H1 (cell line): ENCODE measurements at regions not wholly inside any gene's neighbourhood (a gene's known extent, or its start where the extent isn't known, plus 50 kb on each side); places are given as distances from the start of the nearest gene placed in this dataset.

Experiments
- CTCF ChIA-PET: fragments of 300-600 bp; sonication (Branson Sonifier 250); formaldehyde crosslinking; loops from one replicate; lab custom pipeline; 2021; ENCODE audit not compliant: partially characterized antibody; lab: Charles Lee
- POLR2A ChIA-PET: fragments of 300-600 bp; sonication (Branson Sonifier 250); formaldehyde crosslinking; loops from one replicate; lab custom pipeline; 2021; ENCODE audit warnings: inconsistent platforms; ENCODE audit not compliant: partially characterized antibody; lab: Charles Lee
- DNase-seq, 2 experiments: peaks; one replicate each; pipeline versions ENCODE4 v3.0.0 to v3.0.0-alpha.2; 2010 to 2022; ENCODE audit warnings: low spot score in 2 of 2, low read depth in 1 of 2, mixed read lengths in 1 of 2
- FAIRE-seq: peaks from 2 replicates; lab custom pipeline; 2011; peaks lifted over from hg19 to GRCh38; lab: Jason Lieb, UNC
- H2AFZ ChIP-seq: 2 replicates; pipeline ENCODE4 v1.8.1; 2012; ENCODE audit warnings: low read length, inconsistent platforms
- H2AK5ac ChIP-seq: 2 replicates; pipeline ENCODE4 v1.6.1; 2013; ENCODE audit warnings: low read depth, low read length
- H2BK120ac ChIP-seq: replicated peaks from 2 replicates; pipeline ENCODE3; 2013; ENCODE audit warnings: low read depth, low read length, inconsistent platforms
- H2BK12ac ChIP-seq: 2 replicates; pipeline ENCODE4 v1.6.1; 2013; ENCODE audit warnings: low read depth, low read length
- H2BK15ac ChIP-seq: 2 replicates; pipeline ENCODE4 v1.6.1; 2013; ENCODE audit warnings: low read length
- H2BK20ac ChIP-seq: 2 replicates; pipeline ENCODE4 v1.6.1; 2013; ENCODE audit warnings: low read length
- H2BK5ac ChIP-seq: 2 replicates; pipeline ENCODE4 v1.6.1; 2013; ENCODE audit warnings: low read depth, low read length
- H3K14ac ChIP-seq: 2 replicates; pipeline ENCODE4 v1.6.1; 2013; ENCODE audit warnings: inconsistent platforms; ENCODE audit not compliant: insufficient read length
- H3K18ac ChIP-seq: 2 replicates; pipeline ENCODE4 v1.6.1; 2013; ENCODE audit warnings: low read length; ENCODE audit errors: extremely low read depth
- H3K23ac ChIP-seq: 2 replicates; pipeline ENCODE4 v1.6.1; 2013; ENCODE audit warnings: inconsistent platforms; ENCODE audit not compliant: insufficient read length
- H3K23me2 ChIP-seq: 2 replicates; pipeline ENCODE4 v1.6.1; 2013; ENCODE audit warnings: low read depth, low read length
- H3K27ac ChIP-seq: 2 replicates; pipeline ENCODE4 v1.6.1; 2011; ENCODE audit warnings: low read depth, low read length, inconsistent platforms
- H3K27me3 ChIP-seq, 4 experiments: replicated peaks in 1 of 4; 1 replicate in 1 of 4; 2 replicates in 3 of 4; pipeline versions ENCODE4 v1.6.1 to v1.8.1; 2011 to 2013; ENCODE audit warnings: low read length in 3 of 4, mild to moderate bottlenecking in 3 of 4, inconsistent platforms in 2 of 4, mixed read lengths in 2 of 4, moderate library complexity in 1 of 4; ENCODE audit not compliant: control insufficient read depth in 3 of 4, insufficient read depth in 3 of 4; ENCODE audit errors: extremely low read depth in 1 of 4
- H3K36me3 ChIP-seq, 4 experiments: 2 replicates each; pipeline versions ENCODE4 v1.6.1 to v1.8.1; 2011 to 2013; ENCODE audit warnings: mild to moderate bottlenecking in 4 of 4, low read length in 3 of 4, moderate library complexity in 2 of 4, control low read depth in 1 of 4, inconsistent platforms in 1 of 4; ENCODE audit not compliant: insufficient read depth in 4 of 4, control insufficient read depth in 2 of 4
- H3K4ac ChIP-seq: replicated peaks from 2 replicates; pipeline ENCODE3; 2013; ENCODE audit warnings: low read length, low read depth, mixed read lengths, inconsistent platforms; ENCODE audit not compliant: insufficient read length
- H3K4me1 ChIP-seq, 4 experiments: replicated peaks in 1 of 4; 1 replicate in 1 of 4; 2 replicates in 3 of 4; pipeline versions ENCODE4 v1.6.1 to v1.8.1; 2011 to 2013; ENCODE audit warnings: low read length in 3 of 4, inconsistent platforms in 2 of 4, mixed read lengths in 1 of 4; ENCODE audit not compliant: insufficient read depth in 4 of 4, control insufficient read depth in 3 of 4
- H3K4me2 ChIP-seq, 2 experiments: 2 replicates each; pipeline versions ENCODE4 v1.6.1 to v1.8.1; 2011 to 2013; ENCODE audit warnings: low read depth in 2 of 2, low read length in 2 of 2, control low read depth in 1 of 2, inconsistent platforms in 1 of 2, mild to moderate bottlenecking in 1 of 2; ENCODE audit not compliant: insufficient read depth in 1 of 2
- H3K4me3 ChIP-seq, 4 experiments: fragments of 200-600, 300-600 bp in 1 of 4; sonication (generic), shearing (Covaris generic), sonication (Bioruptor Twin) in 1 of 4; 2 replicates each; pipeline versions ENCODE4 v1.5.1 to v1.8.1; 2011 to 2016; ENCODE audit warnings: low read length in 4 of 4, low read depth in 3 of 4, control low read depth in 2 of 4, inconsistent platforms in 2 of 4, mild to moderate bottlenecking in 2 of 4, mixed read lengths in 1 of 4, moderate library complexity in 1 of 4; ENCODE audit not compliant: insufficient read depth in 2 of 4; ENCODE audit errors: extremely low read depth in 1 of 4
- H3K56ac ChIP-seq: replicated peaks from 2 replicates; pipeline ENCODE3; 2013; ENCODE audit warnings: low read depth, mild to moderate bottlenecking, mixed read lengths, low read length, inconsistent platforms; ENCODE audit not compliant: insufficient read length
- H3K79me1 ChIP-seq: 2 replicates; pipeline ENCODE4 v1.6.1; 2013; ENCODE audit warnings: low read depth, low read length, control low read depth
- H3K79me2 ChIP-seq, 2 experiments: 2 replicates each; pipeline versions ENCODE4 v1.6.1 to v1.8.1; 2012 to 2013; ENCODE audit warnings: low read length in 2 of 2, mild to moderate bottlenecking in 2 of 2, inconsistent platforms in 1 of 2; ENCODE audit not compliant: insufficient read depth in 2 of 2, control insufficient read depth in 1 of 2
- H3K9ac ChIP-seq, 4 experiments: replicated peaks in 1 of 4; 1 replicate in 1 of 4; 2 replicates in 3 of 4; pipeline versions ENCODE4 v1.6.1 to v1.8.1; 2011 to 2013; ENCODE audit warnings: low read depth in 3 of 4, low read length in 3 of 4, control low read depth in 2 of 4, mild to moderate bottlenecking in 2 of 4, moderate library complexity in 2 of 4, inconsistent platforms in 1 of 4; ENCODE audit errors: extremely low read depth in 1 of 4
- H3K9me3 ChIP-seq, 2 experiments: 2 replicates each; pipeline versions ENCODE4 v1.6.1 to v1.8.1; 2012 to 2013; ENCODE audit warnings: mild to moderate bottlenecking in 2 of 2, moderate library complexity in 2 of 2, control low read depth in 1 of 2, inconsistent platforms in 1 of 2, low read depth in 1 of 2, low read length in 1 of 2, mixed read lengths in 1 of 2; ENCODE audit not compliant: insufficient read depth in 2 of 2
- H4K20me1 ChIP-seq, 2 experiments: replicated peaks in 1 of 2; 2 replicates each; pipeline versions ENCODE3 to v1.8.1; 2011 to 2013; ENCODE audit warnings: inconsistent platforms in 2 of 2, low read length in 2 of 2, mild to moderate bottlenecking in 1 of 2; ENCODE audit not compliant: insufficient read depth in 2 of 2, control insufficient read depth in 1 of 2
- H4K5ac ChIP-seq: 2 replicates; pipeline ENCODE4 v1.6.1; 2013; ENCODE audit warnings: low read length, low read depth, mixed read lengths, inconsistent platforms; ENCODE audit not compliant: insufficient read length
- H4K8ac ChIP-seq: 2 replicates; pipeline ENCODE4 v1.8.0; 2013; ENCODE audit warnings: mild to moderate bottlenecking, moderate library complexity, low read length, inconsistent platforms; ENCODE audit not compliant: insufficient read depth; ENCODE audit errors: extremely low read depth
- H4K91ac ChIP-seq: replicated peaks from 2 replicates; pipeline ENCODE3; 2013; ENCODE audit warnings: low read length, mixed read lengths, inconsistent platforms; ENCODE audit not compliant: insufficient read length
- CBX8 ChIP-seq: fragments of 300-800, 300-1000 bp; sonication (generic); IDR thresholded peaks from 2 replicates; pipeline ENCODE4 v1.7.1; 2016; ENCODE audit warnings: low read depth, low read length, borderline replicate concordance
- CTCF ChIP-seq, 3 experiments: IDR thresholded peaks; 1 replicate in 2 of 3; 2 replicates in 1 of 3; pipeline versions ENCODE4 v1.5.1 to v1.6.1; 2011; ENCODE audit warnings: low read length in 3 of 3, mild to moderate bottlenecking in 3 of 3, inconsistent platforms in 2 of 3, low read depth in 1 of 3, moderate library complexity in 1 of 3; ENCODE audit not compliant: insufficient read depth in 1 of 3; ENCODE audit errors: control extremely low read depth in 1 of 3
- EP300 ChIP-seq, 2 experiments: IDR thresholded peaks; 1 replicate in 1 of 2; 2 replicates in 1 of 2; pipeline ENCODE4 v1.6.1; 2011 to 2012; ENCODE audit warnings: low read depth in 2 of 2, low read length in 2 of 2, mild to moderate bottlenecking in 2 of 2, borderline replicate concordance in 1 of 2, inconsistent platforms in 1 of 2, moderate library complexity in 1 of 2
- EZH2 ChIP-seq: fragments of 200-600 bp; sonication (generic); IDR thresholded peaks from 2 replicates; pipeline ENCODE4 v1.7.1; 2012; ENCODE audit warnings: low read depth, mild to moderate bottlenecking, moderate library complexity, low read length, inconsistent platforms; ENCODE audit not compliant: severe bottlenecking
- FOSL1 ChIP-seq: IDR thresholded peaks from 2 replicates; pipeline ENCODE4 v1.6.1; 2011; ENCODE audit warnings: mild to moderate bottlenecking, low read depth, low read length, moderate library complexity; ENCODE audit not compliant: insufficient read depth
- HDAC6 ChIP-seq: IDR thresholded peaks from one replicate; pipeline ENCODE4 v1.7.1; 2012; ENCODE audit warnings: low read depth, mild to moderate bottlenecking, inconsistent platforms, low read length, moderate library complexity
- MAFK ChIP-seq: IDR thresholded peaks from 2 replicates; pipeline ENCODE4 v1.6.1; 2012; ENCODE audit warnings: low read depth, mild to moderate bottlenecking, improper control_type of control experiment, low read length
- POLR2AphosphoS5 ChIP-seq: IDR thresholded peaks from 2 replicates; pipeline ENCODE4 v1.6.1; 2011; ENCODE audit warnings: low read depth, low read length
- SIN3A ChIP-seq, 2 experiments: IDR thresholded peaks in 1 of 2; conservative IDR thresholded peaks in 1 of 2; 2 replicates each; pipeline ENCODE4 v1.6.1; 2011 to 2012; ENCODE audit warnings: low read length in 2 of 2, improper control_type of control experiment in 1 of 2, low read depth in 1 of 2, mild to moderate bottlenecking in 1 of 2
- SRF ChIP-seq: IDR thresholded peaks from 2 replicates; pipeline ENCODE4 v1.6.1; 2011; ENCODE audit warnings: mild to moderate bottlenecking, low read depth, low read length, moderate library complexity
- TAF1 ChIP-seq: IDR thresholded peaks from 2 replicates; pipeline ENCODE4 v1.6.1; 2011; ENCODE audit warnings: mild to moderate bottlenecking, low read depth, low read length
- TCF12 ChIP-seq: IDR thresholded peaks from 2 replicates; pipeline ENCODE4 v1.6.1; 2011; ENCODE audit warnings: low read depth, mild to moderate bottlenecking, low read length
- WGBS, 2 experiments: shearing (Covaris generic) in 1 of 2; methylation state at CpG; one replicate each; pipeline versions ENCODE4 v1.1.6 to v1.1.7; 2013 to 2015; ENCODE audit warnings: low lambda C conversion rate in 2 of 2, mixed read lengths in 2 of 2, inconsistent platforms in 1 of 2, low coverage in 1 of 2, missing lambda C conversion rate in 1 of 2; ENCODE audit not compliant: insufficient replicate concordance in 2 of 2, insufficient coverage in 1 of 2, insufficient read length in 1 of 2; ENCODE audit errors: extremely low coverage in 1 of 2, missing lambda C conversion rate in 1 of 2; 5-methylcytosine and 5-hydroxymethylcytosine counted together

- Histone ChIP-seq H4K8ac (no peak overlapping the region), H2BK12ac (no peak overlapping the region), H3K27ac (no peak overlapping the region), H3K9me3 (no peaks in the 10 kb centered on the region; a peak in 1 of 4 replicates), H2AFZ (no peak overlapping the region), H3K4ac (no peak overlapping the region), H2AK5ac (no peak overlapping the region), H2BK15ac (no peak overlapping the region), H3K4me3 (no peak overlapping the region), H4K20me1 (no peaks in the 10 kb centered on the region), H3K14ac (no peak overlapping the region), H2BK20ac (no peak overlapping the region), H3K56ac (no peak overlapping the region), H3K79me1 (no peaks in the 10 kb centered on the region), H2BK120ac (no peak overlapping the region), H4K5ac (no peak overlapping the region), H3K36me3 (no peaks in the 10 kb centered on the region), H3K23ac (no peak overlapping the region), H3K4me2 (no peak overlapping the region), H3K4me1 (no peaks in the 10 kb centered on the region), H3K18ac (no peak overlapping the region), H3K79me2 (no peaks in the 10 kb centered on the region), H2BK5ac (no peak overlapping the region), H4K91ac (no peak overlapping the region), H3K27me3 (no peaks in the 10 kb centered on the region), H3K9ac (no peak overlapping the region), H3K23me2 (no peaks in the 10 kb centered on the region)
- ChIA-PET POLR2A (no interaction called here), CTCF (no interaction called here)
- FAIRE-seq (no peak), DNase-seq (no peak)
- 93% methylated on average over 10 of the region's 10 CpGs; no CpG with 5 or more reads in 1 of the 2 experiments for whole genome bisulfite sequencing, 2 experiments
- TF ChIP-seq FOSL1 (no peak), TCF12 (no peak), SIN3A (conservative IDR thresholded peaks at IDR 0.05 in 1 of 2, IDR thresholded peaks at IDR 0.05 in 1 of 2; ENCODE audit: low read depth in 1 of 2, low read length in 2 of 2) (no peak), SRF (no peak), EP300 (IDR thresholded peaks at IDR 0.05; ENCODE audit: borderline replicate concordance in 1 of 2, low read depth in 2 of 2, low read length in 2 of 2) (no peak), POLR2AphosphoS5 (no peak), TAF1 (no peak), MAFK (no peak), CTCF (IDR thresholded peaks at IDR 0.05; ENCODE audit: control extremely low read depth in 1 of 3, insufficient read depth in 1 of 3, low read depth in 1 of 3, low read length in 3 of 3) (no peak), EZH2 (no peak), CBX8 (no peak), HDAC6 (no peak)
Measured at GRCh38 chr7:91455411-91455810, 191.2 kb downstream of the FZD1 start.
